Ishikawa (cell line): ENCODE measurements at regions not wholly inside any gene's neighbourhood (a gene's known extent, or its start where the extent isn't known, plus 50 kb on each side); places are given as distances from the start of the nearest gene placed in this dataset.

Source experiments
- CEBPB ChIP-seq: IDR thresholded peaks from 2 replicates; pipeline ENCODE4 v1.6.1; 2012
- CREB1 ChIP-seq: IDR thresholded peaks from 2 replicates; pipeline ENCODE4 v1.6.1; 2012; ENCODE audit warnings: low read depth
- EP300 ChIP-seq: IDR thresholded peaks from 2 replicates; pipeline ENCODE4 v1.6.1; 2012; ENCODE audit warnings: borderline replicate concordance
- NFIC ChIP-seq: IDR thresholded peaks from 2 replicates; pipeline ENCODE4 v1.6.1; 2012
- RAD21 ChIP-seq: IDR thresholded peaks from 2 replicates; pipeline ENCODE4 v1.6.1; 2012; ENCODE audit warnings: low read depth
- TEAD4 ChIP-seq: IDR thresholded peaks from 2 replicates; pipeline ENCODE4 v1.6.1; 2012
- YY1 ChIP-seq: IDR thresholded peaks from 2 replicates; pipeline ENCODE4 v1.6.1; 2012; ENCODE audit warnings: low read depth
- ZBTB7A ChIP-seq: IDR thresholded peaks from 2 replicates; pipeline ENCODE4 v1.6.1; 2012; ENCODE audit warnings: low read depth
- TF ChIP-seq, protein P1 (sequence below): IDR thresholded peaks from 2 replicates; pipeline ENCODE4 v1.6.1; 2012
- TF ChIP-seq, protein P2 (sequence below): IDR thresholded peaks from 2 replicates; pipeline ENCODE4 v1.6.1; 2012

- TF ChIP-seq NFIC (no peak), RAD21 (no peak), CEBPB (no peak), EP300 (no peak), ZBTB7A (no peak), TEAD4 (no peak), YY1 (no peak), CREB1 (no peak)
- TF ChIP-seq, protein P1, sequence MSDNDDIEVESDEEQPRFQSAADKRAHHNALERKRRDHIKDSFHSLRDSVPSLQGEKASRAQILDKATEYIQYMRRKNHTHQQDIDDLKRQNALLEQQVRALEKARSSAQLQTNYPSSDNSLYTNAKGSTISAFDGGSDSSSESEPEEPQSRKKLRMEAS: no peak
- TF ChIP-seq, protein P2, sequence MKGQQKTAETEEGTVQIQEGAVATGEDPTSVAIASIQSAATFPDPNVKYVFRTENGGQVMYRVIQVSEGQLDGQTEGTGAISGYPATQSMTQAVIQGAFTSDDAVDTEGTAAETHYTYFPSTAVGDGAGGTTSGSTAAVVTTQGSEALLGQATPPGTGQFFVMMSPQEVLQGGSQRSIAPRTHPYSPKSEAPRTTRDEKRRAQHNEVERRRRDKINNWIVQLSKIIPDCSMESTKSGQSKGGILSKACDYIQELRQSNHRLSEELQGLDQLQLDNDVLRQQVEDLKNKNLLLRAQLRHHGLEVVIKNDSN: no peak
Measured at GRCh38 chr20:16904751-16905150, 156.6 kb downstream of the OTOR start.
